Activated CD4-positive, alpha-beta T cell treated with anti-CD3 and anti-CD28 coated beads for 36 hours (primary cell): ENCODE measurements at regions not wholly inside any gene's neighbourhood (a gene's known extent, or its start where the extent isn't known, plus 50 kb on each side); places are given as distances from the start of the nearest gene placed in this dataset.

ENCODE experiments used
- ATAC-seq: fragments of 200-7000 bp; cut with Tn5 transposase; one replicate; pipeline ENCODE4 v1.10.0; 2021; ENCODE audit warnings: mild to moderate bottlenecking, moderate library complexity
- CTCF ChIA-PET: fragments of 350-600 bp; sonication (Branson Sonifier 250); formaldehyde crosslinking; loops from one replicate; lab custom pipeline; 2021; ENCODE audit warnings: antibody characterized with exemption; lab: Charles Lee
- POLR2A ChIA-PET: fragments of 350-600 bp; sonication (Branson Sonifier 250); formaldehyde crosslinking; loops from one replicate; lab custom pipeline; 2021; ENCODE audit warnings: antibody characterized with exemption, inconsistent platforms; lab: Charles Lee
- DNase-seq: peaks from one replicate; pipeline ENCODE4 v3.0.0-alpha.2; 2020
- H3K27ac Mint-ChIP-seq: one replicate; pipeline ENCODE4 v1.8.0; 2021; ENCODE audit warnings: mixed read lengths
- H3K27me3 Mint-ChIP-seq: one replicate; pipeline ENCODE4 v1.8.0; 2021; ENCODE audit warnings: mixed read lengths
- H3K36me3 Mint-ChIP-seq: one replicate; pipeline ENCODE4 v1.8.0; 2021; ENCODE audit warnings: low read depth, mixed read lengths
- H3K4me1 Mint-ChIP-seq: one replicate; pipeline ENCODE4 v1.8.0; 2021; ENCODE audit warnings: mixed read lengths
- H3K4me3 Mint-ChIP-seq: one replicate; pipeline ENCODE4 v1.8.0; 2021; ENCODE audit warnings: mild to moderate bottlenecking, moderate library complexity, mixed read lengths
- H3K9me3 Mint-ChIP-seq: one replicate; pipeline ENCODE4 v1.8.0; 2021; ENCODE audit warnings: low read depth, mixed read lengths
- intact Hi-C, 2 experiments: fragments of 100-400 bp; cut with DNase I in 1 of 2; cut with micrococcal nuclease in 1 of 2; formaldehyde crosslinking; loops; one replicate each; pipeline versions ENCODE4 v1.14.2 to v1.15.1; 2022 to 2024; cut with DNase I, micrococcal nuclease

DNA sequence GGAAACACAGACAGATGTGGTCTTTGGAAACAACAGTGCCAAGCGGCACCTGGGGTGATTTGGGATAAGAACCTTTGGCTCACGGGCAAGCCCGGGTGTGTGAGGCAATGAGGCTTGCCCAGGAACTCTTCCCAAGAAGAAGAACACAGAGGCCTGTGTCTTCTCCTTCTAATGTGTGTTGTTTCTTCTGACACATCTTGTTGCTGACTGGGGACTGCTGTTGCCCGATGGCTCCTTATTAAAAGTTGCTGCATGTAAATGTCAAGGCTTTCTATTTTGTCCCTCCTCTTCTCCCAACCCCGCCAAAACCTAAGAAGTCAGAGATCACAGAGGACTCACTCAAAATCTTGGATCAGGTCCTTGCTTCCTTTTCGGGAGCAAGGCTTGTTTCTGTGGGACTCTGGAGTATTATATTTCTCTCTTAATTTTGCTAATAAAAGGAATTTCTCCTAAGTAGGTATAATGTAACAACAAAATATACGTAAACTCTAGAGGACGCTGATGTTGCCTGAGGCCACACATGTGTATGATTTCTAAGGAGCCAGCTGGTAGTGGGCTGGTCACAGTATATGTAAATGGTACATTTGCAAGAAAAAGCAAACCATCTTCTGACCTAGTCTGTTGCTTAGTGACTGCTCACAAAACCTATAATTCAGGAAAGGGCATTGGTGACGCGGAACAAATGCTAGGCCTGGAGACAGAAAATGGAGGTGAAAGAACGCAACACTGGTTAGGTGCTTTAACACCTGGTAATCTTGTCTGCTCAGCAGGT, 232.5 kb downstream of the GADD45G start:
- H3K27me3 Mint-ChIP-seq = no peaks in the 10 kb centered on the region
- ChIA-PET CTCF (no interaction called here), POLR2A (no interaction called here)
- H3K36me3 Mint-ChIP-seq = no peaks in the 10 kb centered on the region
- intact Hi-C loops = no loop called here
- H3K4me3 Mint-ChIP-seq = no peak overlapping the region
- no peak for DNase-seq
- no peaks in the 10 kb centered on the region for H3K4me1 Mint-ChIP-seq
- no peak overlapping the region for H3K27ac Mint-ChIP-seq
- H3K9me3 Mint-ChIP-seq = no peaks in the 10 kb centered on the region
- no peak for ATAC-seq

- ATAC-seq = no peak
- Mint-ChIP-seq H3K4me3 (no peak overlapping the region), H3K36me3 (no peaks in the 10 kb centered on the region), H3K27ac (no peak overlapping the region), H3K9me3 (no peaks in the 10 kb centered on the region), H3K27me3 (no peaks in the 10 kb centered on the region), H3K4me1 (no peaks in the 10 kb centered on the region)
- CTCF ChIA-PET = no interaction called here
- POLR2A ChIA-PET = no interaction called here
- intact Hi-C loops = no loop called here
- DNase-seq = no peak
Observed at GRCh38 chr9:89837934-89838310, 233.1 kb downstream of the GADD45G start.

- no peak for DNase-seq
- Mint-ChIP-seq H3K4me3 (no peak overlapping the region), H3K9me3 (no peaks in the 10 kb centered on the region), H3K36me3 (no peaks in the 10 kb centered on the region), H3K27me3 (no peaks in the 10 kb centered on the region), H3K4me1 (no peaks in the 10 kb centered on the region), H3K27ac (no peak overlapping the region)
- ATAC-seq = no peak
- ChIA-PET CTCF (interaction anchor here (0.6 kb wide), 1 partner anchor 90 kb away, joined by 5 read pairs; no protein-coding TSS in a partner anchor), POLR2A (no interaction called here)
- intact Hi-C loops = no loop called here
Observed at GRCh38 chr9:89838621-89839020, 233.8 kb downstream of the GADD45G start.

DNA sequence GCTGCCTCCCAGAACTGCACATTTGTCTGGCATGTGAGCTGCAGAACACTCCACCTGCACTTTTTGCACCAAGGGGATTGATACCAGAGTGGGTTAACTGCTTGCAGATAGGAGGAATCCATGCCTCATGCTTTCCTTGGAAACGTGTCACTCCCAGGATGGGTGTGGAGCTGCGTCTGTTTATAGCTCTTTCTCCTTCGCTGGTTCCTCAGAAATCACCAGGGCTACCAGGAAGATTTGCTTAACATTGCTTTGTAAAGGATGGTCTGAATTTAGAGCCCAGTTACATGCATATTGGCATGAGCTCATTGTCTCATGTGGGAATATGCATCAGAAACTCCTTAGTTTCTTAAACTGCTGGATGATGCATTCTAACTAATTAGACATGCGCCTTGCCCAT, 234.6 kb downstream of the GADD45G start:
- H3K4me1 Mint-ChIP-seq = no peaks in the 10 kb centered on the region
- no peak for DNase-seq
- no peak overlapping the region for H3K4me3 Mint-ChIP-seq
- intact Hi-C loops = no loop called here
- POLR2A ChIA-PET = no interaction called here
- no peaks in the 10 kb centered on the region for H3K27me3 Mint-ChIP-seq
- H3K9me3 Mint-ChIP-seq = no peaks in the 10 kb centered on the region
- H3K27ac Mint-ChIP-seq = no peak overlapping the region
- CTCF ChIA-PET = interaction anchor here (0.6 kb wide), 1 partner anchor 91 kb away, joined by 5 read pairs; no protein-coding TSS in a partner anchor
- ATAC-seq = no peak
- no peaks in the 10 kb centered on the region for H3K36me3 Mint-ChIP-seq

DNA sequence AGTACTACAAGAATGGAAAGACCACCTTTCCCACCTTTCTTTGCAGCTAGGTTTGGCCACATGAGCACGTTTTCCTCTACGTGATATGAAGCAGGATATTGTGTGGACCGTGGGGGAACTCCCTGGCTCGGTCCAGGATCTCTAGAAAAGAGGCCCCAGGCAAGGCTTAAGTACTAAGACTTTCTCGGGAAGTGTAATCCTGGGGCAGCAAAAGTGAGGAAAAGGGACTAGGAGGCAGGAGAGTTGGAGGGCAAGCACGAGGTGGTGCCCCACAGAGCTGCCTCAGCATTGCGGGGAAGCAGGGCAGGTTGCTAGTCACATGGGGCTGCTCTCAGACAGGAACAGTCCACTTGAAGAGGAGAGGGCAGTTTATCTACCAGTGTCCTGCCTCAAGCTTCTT, 235.1 kb downstream of the GADD45G start:
- POLR2A ChIA-PET = no interaction called here
- ATAC-seq (no peak), DNase-seq (no peak)
- H3K27ac Mint-ChIP-seq = no peak overlapping the region
- no peaks in the 10 kb centered on the region for H3K9me3 Mint-ChIP-seq
- CTCF ChIA-PET = interaction anchor here (1.1 kb wide), 1 partner anchor 50 kb away, joined by 3 read pairs; no protein-coding TSS in a partner anchor
- H3K27me3 Mint-ChIP-seq = no peaks in the 10 kb centered on the region
- intact Hi-C loops = no loop called here
- no peaks in the 10 kb centered on the region for H3K36me3 Mint-ChIP-seq
- H3K4me1 Mint-ChIP-seq = no peaks in the 10 kb centered on the region
- no peak overlapping the region for H3K4me3 Mint-ChIP-seq

DNA sequence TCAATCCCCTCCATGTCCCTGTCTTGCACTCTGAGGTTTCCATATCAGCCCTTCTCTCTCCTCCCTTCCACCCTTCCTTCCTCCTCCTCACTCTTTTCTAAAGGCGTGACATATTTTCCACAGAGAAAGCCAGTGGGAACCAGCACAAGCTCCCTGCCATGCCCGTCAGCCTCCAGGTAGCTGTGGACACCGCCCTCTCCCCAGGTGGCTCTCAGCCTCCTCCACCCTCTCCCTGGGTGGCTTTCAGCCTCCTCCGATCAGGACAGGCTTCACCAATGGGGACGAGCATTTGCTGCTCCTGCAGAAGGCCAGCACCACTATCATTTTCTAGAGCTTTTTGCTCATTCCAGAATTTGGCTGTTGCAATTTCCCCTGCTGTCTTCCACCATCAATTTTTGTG, 236.6 kb downstream of the GADD45G start:
- no peak for ATAC-seq
- H3K4me1 Mint-ChIP-seq = no peaks in the 10 kb centered on the region
- no peaks in the 10 kb centered on the region for H3K27me3 Mint-ChIP-seq
- no peak for DNase-seq
- POLR2A ChIA-PET = no interaction called here
- H3K4me3 Mint-ChIP-seq = no peak overlapping the region
- H3K9me3 Mint-ChIP-seq = no peaks in the 10 kb centered on the region
- intact Hi-C loops = no loop called here
- CTCF ChIA-PET = no interaction called here
- H3K36me3 Mint-ChIP-seq = no peaks in the 10 kb centered on the region
- no peak overlapping the region for H3K27ac Mint-ChIP-seq

DNA sequence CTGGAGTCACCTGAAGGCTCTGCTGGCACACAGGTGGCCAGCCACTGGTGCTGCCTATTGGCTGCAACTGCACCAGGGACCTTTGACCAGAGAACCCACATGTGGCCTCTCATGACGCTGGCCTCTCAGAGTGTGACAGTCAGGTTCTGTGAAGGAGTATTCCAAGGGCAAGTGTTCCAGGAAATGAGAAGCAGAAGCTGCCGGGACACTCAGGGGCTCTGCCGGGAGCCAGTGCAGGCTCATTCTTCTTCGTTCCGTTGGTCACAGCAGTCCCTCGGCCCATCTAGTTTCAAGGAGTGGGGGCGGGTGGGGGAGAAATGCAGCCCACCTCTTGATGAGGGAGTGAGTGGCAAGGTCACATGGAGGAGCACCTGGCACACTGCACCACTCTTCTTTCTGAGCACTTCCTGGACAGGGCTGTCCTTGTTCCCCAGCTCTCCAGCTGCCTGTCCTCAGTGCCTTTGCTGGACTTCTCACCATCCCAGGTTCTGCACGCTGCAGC, 237.5 kb downstream of the GADD45G start:
- ATAC-seq = no peak
- intact Hi-C loops = no loop called here

GRCh38 chr9:89843074-89843473, 238.3 kb downstream of the GADD45G start:
- H3K4me3 Mint-ChIP-seq = no peak overlapping the region
- no peaks in the 10 kb centered on the region for H3K36me3 Mint-ChIP-seq
- H3K4me1 Mint-ChIP-seq = no peaks in the 10 kb centered on the region
- no peaks in the 10 kb centered on the region for H3K9me3 Mint-ChIP-seq
- DNase-seq (no peak), ATAC-seq (no peak)
- H3K27me3 Mint-ChIP-seq = no peaks in the 10 kb centered on the region
- ChIA-PET CTCF (interaction anchor here (0.7 kb wide), 1 partner anchor 105 kb away, joined by 3 read pairs; no protein-coding TSS in a partner anchor), POLR2A (no interaction called here)
- H3K27ac Mint-ChIP-seq = no peak overlapping the region
- intact Hi-C loops = no loop called here

More for the DNA sequence above, 237.5 kb downstream of the GADD45G start:
- CTCF ChIA-PET = no interaction called here
- Mint-ChIP-seq H3K9me3 (no peaks in the 10 kb centered on the region), H3K27ac (no peak overlapping the region), H3K4me1 (no peaks in the 10 kb centered on the region), H3K27me3 (no peaks in the 10 kb centered on the region), H3K4me3 (no peak overlapping the region), H3K36me3 (no peaks in the 10 kb centered on the region)
- POLR2A ChIA-PET = no interaction called here
- no peak for DNase-seq

DNA sequence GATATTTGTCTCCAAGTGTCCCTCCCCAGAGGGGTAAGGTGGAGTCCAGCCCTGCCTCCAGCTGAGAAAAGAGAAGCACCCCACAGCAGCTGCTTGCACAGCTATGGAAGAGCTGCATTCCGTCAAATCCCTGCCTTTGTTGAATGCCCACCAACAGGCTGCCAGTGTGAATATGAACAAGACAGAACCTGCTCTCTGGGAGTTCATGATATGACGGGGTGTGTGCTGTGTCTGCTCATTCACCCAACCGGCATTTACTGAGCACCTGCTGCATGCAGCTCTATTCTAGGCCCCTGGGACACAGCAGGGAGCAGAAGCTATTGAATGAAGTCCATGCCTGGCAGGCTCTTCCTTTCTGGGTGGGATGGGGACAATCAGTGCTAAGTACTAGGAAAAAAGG, 238.8 kb downstream of the GADD45G start:
- no peak overlapping the region for H3K27ac Mint-ChIP-seq
- no peak overlapping the region for H3K4me3 Mint-ChIP-seq
- H3K4me1 Mint-ChIP-seq = no peaks in the 10 kb centered on the region
- no peak for DNase-seq
- ChIA-PET POLR2A (no interaction called here), CTCF (interaction anchor here (0.7 kb wide), 1 partner anchor 105 kb away, joined by 3 read pairs; no protein-coding TSS in a partner anchor)
- ATAC-seq = no peak
- intact Hi-C loops = no loop called here
- H3K36me3 Mint-ChIP-seq = no peaks in the 10 kb centered on the region
- no peaks in the 10 kb centered on the region for H3K9me3 Mint-ChIP-seq
- no peaks in the 10 kb centered on the region for H3K27me3 Mint-ChIP-seq

- DNase-seq (no peak), ATAC-seq (no peak)
- intact Hi-C loops = no loop called here
- Mint-ChIP-seq H3K27me3 (no peaks in the 10 kb centered on the region), H3K9me3 (no peaks in the 10 kb centered on the region), H3K4me1 (no peaks in the 10 kb centered on the region), H3K4me3 (no peak overlapping the region), H3K36me3 (no peaks in the 10 kb centered on the region), H3K27ac (no peak overlapping the region)
- POLR2A ChIA-PET = no interaction called here
- CTCF ChIA-PET = no interaction called here
Observed at GRCh38 chr9:89844075-89844474, 239.3 kb downstream of the GADD45G start.

DNA sequence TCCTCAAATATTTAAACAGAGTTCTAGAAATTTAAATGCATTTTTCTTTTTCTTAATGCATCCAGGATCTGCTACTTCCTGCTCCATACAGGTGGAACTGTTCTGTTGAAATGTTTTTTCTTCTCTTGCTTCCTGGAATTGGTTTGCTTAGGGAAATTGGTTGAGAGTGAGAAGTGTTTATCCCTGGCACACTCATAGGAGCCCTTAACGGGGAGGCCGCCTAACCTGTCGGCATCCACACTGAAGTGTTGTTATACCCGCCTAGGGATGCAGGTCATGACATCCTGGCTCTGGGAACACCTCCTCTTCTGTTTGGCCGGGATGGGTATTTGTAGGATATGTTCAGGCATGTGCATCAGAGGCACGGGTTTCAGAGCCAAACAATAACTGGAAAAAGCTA, 239.7 kb downstream of the GADD45G start:
- ATAC-seq (no peak), DNase-seq (no peak)
- no peak overlapping the region for H3K4me3 Mint-ChIP-seq
- H3K36me3 Mint-ChIP-seq = no peaks in the 10 kb centered on the region
- no peaks in the 10 kb centered on the region for H3K9me3 Mint-ChIP-seq
- intact Hi-C loops = no loop called here
- H3K27ac Mint-ChIP-seq = no peak overlapping the region
- POLR2A ChIA-PET = no interaction called here
- no peaks in the 10 kb centered on the region for H3K27me3 Mint-ChIP-seq
- CTCF ChIA-PET = no interaction called here
- no peaks in the 10 kb centered on the region for H3K4me1 Mint-ChIP-seq

DNA sequence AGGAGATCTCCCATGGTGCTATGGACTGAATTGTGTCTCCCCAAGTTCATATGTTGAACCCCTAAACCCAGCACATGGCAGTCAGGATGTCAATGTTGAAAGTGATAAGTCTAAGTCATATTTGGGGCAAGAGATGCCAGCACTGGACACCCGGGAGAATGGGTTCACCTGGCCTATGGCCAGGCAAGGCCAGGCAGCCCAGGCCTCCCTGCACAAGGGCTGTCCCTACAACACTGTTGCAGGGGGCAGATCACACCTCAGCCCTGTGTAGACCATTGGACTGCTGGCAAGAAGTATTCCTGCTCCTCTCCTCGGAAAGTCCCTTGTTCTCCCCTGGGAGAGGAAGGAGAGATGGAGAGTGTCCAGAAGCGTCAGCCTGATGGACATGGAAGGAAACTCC, 240.5 kb downstream of the GADD45G start:
- H3K27ac Mint-ChIP-seq = no peak overlapping the region
- H3K4me3 Mint-ChIP-seq = no peak overlapping the region
- H3K27me3 Mint-ChIP-seq = no peaks in the 10 kb centered on the region
- no peaks in the 10 kb centered on the region for H3K9me3 Mint-ChIP-seq
- POLR2A ChIA-PET = no interaction called here
- DNase-seq (no peak), ATAC-seq (no peak)
- CTCF ChIA-PET = no interaction called here
- intact Hi-C loops = no loop called here
- no peaks in the 10 kb centered on the region for H3K4me1 Mint-ChIP-seq
- H3K36me3 Mint-ChIP-seq = no peaks in the 10 kb centered on the region
